HCT116 (cell line): ENCODE measurements at regions not wholly inside any gene's neighbourhood (a gene's known extent, or its start where the extent isn't known, plus 50 kb on each side); places are given as distances from the start of the nearest gene placed in this dataset.

ENCODE experiments used
- ATAC-seq: fragments of 200-7000 bp; cut with Tn5 transposase; 2 replicates; pipeline ENCODE4 v1.9.1; 2020; ENCODE audit warnings: mild to moderate bottlenecking, moderate library complexity
- BruUV-seq: library from RNA; stranded (reverse); fragments of 400-500 nt; replicated peaks from 2 replicates; lab custom pipeline; 2021; lab: Mats Ljungman, UMichigan
- CTCF ChIA-PET: fragments of 300-600 bp; sonication (Branson Sonifier 250); formaldehyde crosslinking; loops from one replicate; lab custom pipeline; 2021; ENCODE audit warnings: antibody characterized with exemption; lab: Charles Lee
- POLR2A ChIA-PET: fragments of 300-600, 350-600 bp; sonication (Branson Sonifier 250); formaldehyde crosslinking; loops from one replicate; lab custom pipeline; 2021; ENCODE audit warnings: antibody characterized with exemption; lab: Charles Lee
- RAD21 ChIA-PET, 2 experiments: fragments of 300-600 bp; sonication (Branson Sonifier 250); formaldehyde crosslinking; loops; one replicate each; lab custom pipeline; 2023; ENCODE audit warnings: low total read pairs in 2 of 2; ENCODE audit not compliant: uncharacterized antibody in 2 of 2, unreplicated experiment in 2 of 2, low non-redundant PET in 1 of 2; lab: Charles Lee
- DNase-seq: peaks from one replicate; pipeline ENCODE4 v3.0.0-alpha.2; 2010; ENCODE audit warnings: low read depth, low spot score
- H2AFZ ChIP-seq: fragments of 200-600 bp; shearing (Covaris generic), sonication (generic); 2 replicates; pipeline ENCODE4 v1.6.1; 2017; ENCODE audit warnings: low read depth, mixed run types, mixed read lengths, antibody characterized with exemption, low read length; ENCODE audit not compliant: poor library complexity, severe bottlenecking
- H3K27ac ChIP-seq: 2 replicates; pipeline ENCODE4 v1.5.1; 2012; ENCODE audit warnings: low read depth, low read length
- H3K27me3 ChIP-seq: fragments of 200-600 bp; sonication (generic); 2 replicates; pipeline ENCODE4 v1.6.1; 2016; ENCODE audit warnings: mixed run types, low read length, mixed read lengths; ENCODE audit not compliant: insufficient read depth
- H3K36me3 ChIP-seq, 2 experiments: fragments of 200-500 bp in 1 of 2; fragments of 200-600 bp in 1 of 2; sonication (Bioruptor generic) in 1 of 2; sonication (generic) in 1 of 2; 2 replicates each; pipeline versions ENCODE4 v1.5.1 to v1.6.1; 2014 to 2016; ENCODE audit warnings: low read length in 2 of 2, inconsistent platforms in 1 of 2, mixed read lengths in 1 of 2, mixed run types in 1 of 2; ENCODE audit not compliant: insufficient read depth in 2 of 2, control insufficient read depth in 1 of 2
- H3K4me1 ChIP-seq, 2 experiments: fragments of 200-600 bp in 1 of 2; sonication (generic) in 1 of 2; 2 replicates each; pipeline versions ENCODE4 v1.5.1 to v1.6.1; 2012 to 2017; ENCODE audit warnings: low read length in 2 of 2, inconsistent platforms in 1 of 2, mild to moderate bottlenecking in 1 of 2, mixed read lengths in 1 of 2, mixed run types in 1 of 2, moderate library complexity in 1 of 2; ENCODE audit not compliant: insufficient read depth in 2 of 2, control insufficient read depth in 1 of 2
- H3K4me2 ChIP-seq: fragments of 200-600 bp; sonication (generic); 2 replicates; pipeline ENCODE4 v1.6.1; 2017; ENCODE audit warnings: mixed run types, low read length, mixed read lengths
- H3K4me3 ChIP-seq, 2 experiments: fragments of 200-600 bp in 1 of 2; sonication (generic) in 1 of 2; replicated peaks in 1 of 2; 2 replicates each; pipeline ENCODE4 v1.5.1; 2011 to 2016; ENCODE audit warnings: low read length in 2 of 2, control low read depth in 1 of 2, low read depth in 1 of 2, mild to moderate bottlenecking in 1 of 2, mixed read lengths in 1 of 2, mixed run types in 1 of 2
- H3K79me2 ChIP-seq: fragments of 200-600 bp; sonication (generic); 2 replicates; pipeline ENCODE4 v1.6.1; 2017; ENCODE audit warnings: mild to moderate bottlenecking, mixed run types, low read length, moderate library complexity, mixed read lengths; ENCODE audit not compliant: insufficient read depth
- H3K9ac ChIP-seq: fragments of 200-600 bp; sonication (generic); 2 replicates; pipeline ENCODE4 v1.6.1; 2016; ENCODE audit warnings: low read length, mixed read lengths
- H3K9me2 ChIP-seq: fragments of 200-600 bp; sonication (generic), shearing (Covaris generic); 2 replicates; pipeline ENCODE4 v1.6.1; 2017; ENCODE audit warnings: mixed run types, mild to moderate bottlenecking, moderate library complexity; ENCODE audit not compliant: insufficient read depth
- H3K9me3 ChIP-seq, 2 experiments: fragments of 200-500 bp in 1 of 2; fragments of 200-600 bp in 1 of 2; sonication (Bioruptor generic) in 1 of 2; sonication (generic) in 1 of 2; 2 replicates each; pipeline ENCODE4 v1.6.1; 2014 to 2017; ENCODE audit warnings: low read length in 2 of 2, mixed read lengths in 2 of 2, inconsistent platforms in 1 of 2, low read depth in 1 of 2, mild to moderate bottlenecking in 1 of 2, mixed run types in 1 of 2, moderate library complexity in 1 of 2; ENCODE audit not compliant: control insufficient read depth in 1 of 2, insufficient read depth in 1 of 2
- H4K20me1 ChIP-seq: fragments of 200-600 bp; sonication (generic), shearing (Covaris generic); 2 replicates; pipeline ENCODE4 v1.6.1; 2017; ENCODE audit warnings: mixed run types, mild to moderate bottlenecking, moderate library complexity; ENCODE audit not compliant: insufficient read depth
- CBX3 ChIP-seq: IDR thresholded peaks from 2 replicates; pipeline ENCODE4 v1.6.1; 2012; ENCODE audit warnings: low read depth
- EGR1 ChIP-seq: IDR thresholded peaks from 2 replicates; pipeline ENCODE4 v1.6.1; 2012; ENCODE audit warnings: low read depth
- ELF1 ChIP-seq: IDR thresholded peaks from 2 replicates; pipeline ENCODE4 v1.6.1; 2012; ENCODE audit warnings: low read depth, borderline replicate concordance
- FOSL1 ChIP-seq: IDR thresholded peaks from 2 replicates; pipeline ENCODE4 v1.6.1; 2012; ENCODE audit warnings: low read depth
- JUND ChIP-seq: IDR thresholded peaks from 2 replicates; pipeline ENCODE4 v1.6.1; 2012
- POLR2A ChIP-seq: IDR thresholded peaks from 2 replicates; pipeline ENCODE4 v1.7.0; 2011; ENCODE audit warnings: borderline replicate concordance; ENCODE audit not compliant: insufficient read depth, insufficient read length; ENCODE audit errors: extremely low read depth
- POLR2AphosphoS5 ChIP-seq: IDR thresholded peaks from 2 replicates; pipeline ENCODE4 v1.6.1; 2011; ENCODE audit warnings: mild to moderate bottlenecking, low read depth, low read length, moderate library complexity
- REST ChIP-seq: IDR thresholded peaks from 2 replicates; pipeline ENCODE4 v1.6.1; 2012; ENCODE audit warnings: low read depth
- ZFX ChIP-seq: fragments of 450-650 bp; IDR thresholded peaks from 2 replicates; pipeline ENCODE4 v1.6.1; 2017
- ZNF274 ChIP-seq: fragments of 200-500 bp; sonication (Bioruptor generic); IDR thresholded peaks from 2 replicates; pipeline ENCODE4 v1.6.1; 2014; ENCODE audit warnings: mild to moderate bottlenecking, low read depth, low read length, inconsistent platforms
- intact Hi-C: fragments of 100-400 bp; cut with micrococcal nuclease; formaldehyde crosslinking; loops from 2 replicates; pipeline ENCODE4 v1.10.0; 2022
- TF ChIP-seq, protein P1 (sequence below), 3 experiments: fragments of 200-600 bp in 1 of 3; sonication (generic) in 1 of 3; IDR thresholded peaks in 2 of 3; conservative IDR thresholded peaks in 1 of 3; 2 replicates each; pipeline ENCODE4 v1.5.1; 2012 to 2017; ENCODE audit warnings: low read depth in 2 of 3, low read length in 2 of 3, antibody characterized with exemption in 1 of 3, borderline replicate concordance in 1 of 3, control low read depth in 1 of 3, mild to moderate bottlenecking in 1 of 3, mixed read lengths in 1 of 3, mixed run types in 1 of 3, moderate library complexity in 1 of 3; ENCODE audit not compliant: insufficient read depth in 1 of 3
- TF ChIP-seq, protein P2 (sequence below): IDR thresholded peaks from 2 replicates; pipeline ENCODE4 v1.6.1; 2012

DNA sequence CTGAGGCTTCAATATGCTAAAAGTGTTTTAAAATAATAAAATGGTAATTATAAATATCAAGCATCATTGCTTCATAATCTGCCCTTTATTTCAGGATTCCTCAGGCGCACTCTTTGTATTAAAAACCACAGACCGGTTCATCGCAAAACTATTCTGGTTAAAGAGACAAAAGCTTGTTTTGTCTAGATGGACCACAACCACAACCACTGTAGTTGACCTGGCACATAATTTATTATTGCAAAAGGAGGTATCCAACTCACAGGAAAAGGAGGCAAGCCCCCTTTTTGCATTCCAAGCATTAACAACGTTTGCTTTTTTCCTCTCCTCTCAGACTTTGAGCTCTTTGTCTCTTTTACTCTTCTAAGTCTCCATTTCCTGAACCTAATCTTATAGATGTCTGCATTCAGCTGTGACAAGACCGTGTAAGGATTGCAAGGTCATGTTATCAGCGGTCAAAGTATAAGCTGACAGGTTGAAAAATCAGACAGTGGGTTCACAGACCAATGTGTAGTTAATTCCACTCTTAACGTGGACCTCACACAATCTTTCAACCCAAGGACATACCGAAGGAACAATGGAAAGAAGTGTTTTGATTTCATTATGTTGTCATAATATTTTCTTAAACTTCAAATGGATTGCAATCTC is 1057.6 kb downstream of the GALC start:
- no peaks in the 10 kb centered on the region for H4K20me1 ChIP-seq
- no peaks in the 10 kb centered on the region for H3K4me1 ChIP-seq
- BruUV-seq: no TSS peak
- DNase-seq (no peak), ATAC-seq (no peak)
- H3K9me2 ChIP-seq: no peaks in the 10 kb centered on the region
- H3K27me3 ChIP-seq: no peaks in the 10 kb centered on the region
- no peak overlapping the region for H3K9ac ChIP-seq
- ChIA-PET RAD21 (no interaction called here), POLR2A (no interaction called here), CTCF (no interaction called here)
- H2AFZ ChIP-seq: no peak overlapping the region
- H3K79me2 ChIP-seq: no peaks in the 10 kb centered on the region
- H3K27ac ChIP-seq: no peak overlapping the region
- H3K36me3 ChIP-seq: no peaks in the 10 kb centered on the region
- intact Hi-C loops: no loop called here
- TF ChIP-seq, protein P1, sequence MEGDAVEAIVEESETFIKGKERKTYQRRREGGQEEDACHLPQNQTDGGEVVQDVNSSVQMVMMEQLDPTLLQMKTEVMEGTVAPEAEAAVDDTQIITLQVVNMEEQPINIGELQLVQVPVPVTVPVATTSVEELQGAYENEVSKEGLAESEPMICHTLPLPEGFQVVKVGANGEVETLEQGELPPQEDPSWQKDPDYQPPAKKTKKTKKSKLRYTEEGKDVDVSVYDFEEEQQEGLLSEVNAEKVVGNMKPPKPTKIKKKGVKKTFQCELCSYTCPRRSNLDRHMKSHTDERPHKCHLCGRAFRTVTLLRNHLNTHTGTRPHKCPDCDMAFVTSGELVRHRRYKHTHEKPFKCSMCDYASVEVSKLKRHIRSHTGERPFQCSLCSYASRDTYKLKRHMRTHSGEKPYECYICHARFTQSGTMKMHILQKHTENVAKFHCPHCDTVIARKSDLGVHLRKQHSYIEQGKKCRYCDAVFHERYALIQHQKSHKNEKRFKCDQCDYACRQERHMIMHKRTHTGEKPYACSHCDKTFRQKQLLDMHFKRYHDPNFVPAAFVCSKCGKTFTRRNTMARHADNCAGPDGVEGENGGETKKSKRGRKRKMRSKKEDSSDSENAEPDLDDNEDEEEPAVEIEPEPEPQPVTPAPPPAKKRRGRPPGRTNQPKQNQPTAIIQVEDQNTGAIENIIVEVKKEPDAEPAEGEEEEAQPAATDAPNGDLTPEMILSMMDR (IDR thresholded peaks at IDR 0.05 in 2 of 3, conservative IDR thresholded peaks at IDR 0.05 in 1 of 3; ENCODE audit: borderline replicate concordance in 1 of 3, insufficient read depth in 1 of 3, low read depth in 2 of 3, low read length in 2 of 3): no peak
- no peak for TF ChIP-seq POLR2AphosphoS5
- no peak for TF ChIP-seq REST
- TF ChIP-seq FOSL1: no peak
- no peak for TF ChIP-seq ZFX
- no peak for TF ChIP-seq JUND
- TF ChIP-seq ELF1: no peak
- no peak for TF ChIP-seq ZNF274
- TF ChIP-seq, protein P2, sequence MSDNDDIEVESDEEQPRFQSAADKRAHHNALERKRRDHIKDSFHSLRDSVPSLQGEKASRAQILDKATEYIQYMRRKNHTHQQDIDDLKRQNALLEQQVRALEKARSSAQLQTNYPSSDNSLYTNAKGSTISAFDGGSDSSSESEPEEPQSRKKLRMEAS: no peak
- TF ChIP-seq CBX3: no peak
- no peak for TF ChIP-seq EGR1
- no peak for TF ChIP-seq POLR2A
- H3K4me3 ChIP-seq: no peak overlapping the region
- peaks cover 9 to 32% of the 10 kb centered on the region in 2 experiments; a peak in 3 of 4 replicates for H3K9me3 ChIP-seq
- no peak overlapping the region for H3K4me2 ChIP-seq
